ENCODE measurements at regions not wholly inside any gene's neighbourhood (a gene's known extent, or its start where the extent isn't known, plus 50 kb on each side); places are given as distances from the start of the nearest gene placed in this dataset.
"Not testable (repeated sequence)": the region's sequence is repeated elsewhere in the genome, so short reads cannot be mapped to it uniquely, and the experiment has no call there.

- not testable (repeated sequence) for DNase-seq
These were observed 116.2 kb downstream of the ADRA2C start for GRCh38 chr4:3882316-3882885.

- not testable (repeated sequence) for DNase-seq
These were observed 118.1 kb downstream of the ADRA2C start for GRCh38 chr4:3884261-3884660.

GRCh38 chr4:3893590-3893989 is 127.4 kb downstream of the ADRA2C start:
- not testable (repeated sequence) for DNase-seq

- not testable (repeated sequence) for DNase-seq
These were observed 128.1 kb downstream of the ADRA2C start for GRCh38 chr4:3894086-3894959.

- no peak for DNase-seq
These were observed 130.3 kb downstream of the ADRA2C start for GRCh38 chr4:3896441-3896840.

GRCh38 chr4:3896871-3897578 is 130.8 kb downstream of the ADRA2C start:
- not testable (repeated sequence) for DNase-seq

GRCh38 chr4:3898098-3898497 is 131.9 kb downstream of the ADRA2C start:
- DNase-seq, result no peak

GRCh38 chr4:3898928-3899327 is 132.7 kb downstream of the ADRA2C start:
- not testable (repeated sequence) for DNase-seq

GRCh38 chr4:3904264-3904955 is 138.2 kb downstream of the ADRA2C start:
- DNase-seq, result not testable (repeated sequence)

GRCh38 chr4:3909616-3910015 is 143.4 kb downstream of the ADRA2C start:
- DNase-seq, result not testable (repeated sequence)

GRCh38 chr4:3910161-3910950 is 144.2 kb downstream of the ADRA2C start:
- DNase-seq, result not testable (repeated sequence)

- DNase-seq, result no peak
These were observed 145.2 kb downstream of the ADRA2C start for GRCh38 chr4:3911252-3911856.

- DNase-seq, result not testable (repeated sequence)
These were observed 148.3 kb downstream of the ADRA2C start for GRCh38 chr4:3914511-3914910.

- not testable (repeated sequence) for DNase-seq
These were observed 153.3 kb downstream of the ADRA2C start for GRCh38 chr4:3919509-3919908.

GRCh38 chr4:3921902-3922301 is 155.7 kb downstream of the ADRA2C start:
- not testable (repeated sequence) for DNase-seq

GRCh38 chr4:3925841-3926240 is 159.7 kb downstream of the ADRA2C start:
- not testable (repeated sequence) for DNase-seq

- not testable (repeated sequence) for DNase-seq
These were observed 160.1 kb downstream of the ADRA2C start for GRCh38 chr4:3926271-3926670.

GRCh38 chr4:3926969-3927755 is 161.0 kb downstream of the ADRA2C start:
- DNase-seq, result not testable (repeated sequence)

- DNase-seq, result not testable (repeated sequence)
These were observed 163.2 kb downstream of the ADRA2C start for GRCh38 chr4:3929431-3929830.

- not testable (repeated sequence) for DNase-seq
These were observed 166.5 kb downstream of the ADRA2C start for GRCh38 chr4:3932734-3933133.

- not testable (repeated sequence) for DNase-seq
These were observed 169.2 kb downstream of the ADRA2C start for GRCh38 chr4:3935406-3935805.

Data from central memory CD4-positive, alpha-beta T cell (primary cell).